Bronchial epithelial cell (primary cell): ENCODE measurements at regions not wholly inside any gene's neighbourhood (a gene's known extent, or its start where the extent isn't known, plus 50 kb on each side); places are given as distances from the start of the nearest gene placed in this dataset.

Experiments used
- DNase-seq: peaks from one replicate; pipeline ENCODE4 v3.0.0-alpha.2; 2010; ENCODE audit warnings: low read depth
- FAIRE-seq: peaks from 2 replicates; lab custom pipeline; 2011; peaks lifted over from hg19 to GRCh38; lab: Jason Lieb, UNC
- H3K27me3 ChIP-seq: 2 replicates; pipeline ENCODE4 v1.5.1; 2011; ENCODE audit warnings: low read length; ENCODE audit not compliant: control insufficient read depth, insufficient read depth
- H3K36me3 ChIP-seq: 2 replicates; pipeline ENCODE4 v1.5.1; 2011; ENCODE audit warnings: low read length; ENCODE audit not compliant: control insufficient read depth, insufficient read depth
- H3K4me3 ChIP-seq: 2 replicates; pipeline ENCODE4 v1.5.1; 2011; ENCODE audit warnings: mild to moderate bottlenecking, low read depth, low read length, control low read depth
- TF ChIP-seq, protein P1 (sequence below): IDR thresholded peaks from 2 replicates; pipeline ENCODE4 v1.5.1; 2011; ENCODE audit warnings: mild to moderate bottlenecking, moderate library complexity, low read length, control low read depth, inconsistent platforms; ENCODE audit not compliant: insufficient read depth, severe bottlenecking

DNA sequence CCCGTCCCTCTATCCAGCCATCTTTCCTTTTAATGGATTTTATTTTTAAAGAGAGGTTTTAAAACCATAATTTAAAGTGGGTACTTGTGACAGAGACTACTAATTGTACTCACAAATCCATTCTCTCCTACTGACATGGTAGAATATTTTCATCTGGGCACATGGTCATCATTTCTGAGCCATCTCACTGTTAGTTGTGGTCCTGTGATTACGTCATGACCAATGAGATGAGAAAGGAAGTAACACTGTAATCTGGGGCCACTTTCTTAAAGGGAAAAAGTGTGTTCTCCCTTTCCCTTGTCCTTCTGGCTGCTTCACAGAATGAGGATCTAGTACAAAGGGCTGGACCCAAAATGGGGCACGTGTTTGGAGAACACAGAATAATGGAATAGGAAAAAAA is 538.7 kb downstream of the CMPK2 start:
- H3K36me3 ChIP-seq, result no peaks in the 10 kb centered on the region
- DNase-seq (no peak), FAIRE-seq (no peak)
- TF ChIP-seq, protein P1, sequence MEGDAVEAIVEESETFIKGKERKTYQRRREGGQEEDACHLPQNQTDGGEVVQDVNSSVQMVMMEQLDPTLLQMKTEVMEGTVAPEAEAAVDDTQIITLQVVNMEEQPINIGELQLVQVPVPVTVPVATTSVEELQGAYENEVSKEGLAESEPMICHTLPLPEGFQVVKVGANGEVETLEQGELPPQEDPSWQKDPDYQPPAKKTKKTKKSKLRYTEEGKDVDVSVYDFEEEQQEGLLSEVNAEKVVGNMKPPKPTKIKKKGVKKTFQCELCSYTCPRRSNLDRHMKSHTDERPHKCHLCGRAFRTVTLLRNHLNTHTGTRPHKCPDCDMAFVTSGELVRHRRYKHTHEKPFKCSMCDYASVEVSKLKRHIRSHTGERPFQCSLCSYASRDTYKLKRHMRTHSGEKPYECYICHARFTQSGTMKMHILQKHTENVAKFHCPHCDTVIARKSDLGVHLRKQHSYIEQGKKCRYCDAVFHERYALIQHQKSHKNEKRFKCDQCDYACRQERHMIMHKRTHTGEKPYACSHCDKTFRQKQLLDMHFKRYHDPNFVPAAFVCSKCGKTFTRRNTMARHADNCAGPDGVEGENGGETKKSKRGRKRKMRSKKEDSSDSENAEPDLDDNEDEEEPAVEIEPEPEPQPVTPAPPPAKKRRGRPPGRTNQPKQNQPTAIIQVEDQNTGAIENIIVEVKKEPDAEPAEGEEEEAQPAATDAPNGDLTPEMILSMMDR, result no peak
- no peak overlapping the region for H3K4me3 ChIP-seq
- H3K27me3 ChIP-seq, result no peaks in the 10 kb centered on the region

DNA sequence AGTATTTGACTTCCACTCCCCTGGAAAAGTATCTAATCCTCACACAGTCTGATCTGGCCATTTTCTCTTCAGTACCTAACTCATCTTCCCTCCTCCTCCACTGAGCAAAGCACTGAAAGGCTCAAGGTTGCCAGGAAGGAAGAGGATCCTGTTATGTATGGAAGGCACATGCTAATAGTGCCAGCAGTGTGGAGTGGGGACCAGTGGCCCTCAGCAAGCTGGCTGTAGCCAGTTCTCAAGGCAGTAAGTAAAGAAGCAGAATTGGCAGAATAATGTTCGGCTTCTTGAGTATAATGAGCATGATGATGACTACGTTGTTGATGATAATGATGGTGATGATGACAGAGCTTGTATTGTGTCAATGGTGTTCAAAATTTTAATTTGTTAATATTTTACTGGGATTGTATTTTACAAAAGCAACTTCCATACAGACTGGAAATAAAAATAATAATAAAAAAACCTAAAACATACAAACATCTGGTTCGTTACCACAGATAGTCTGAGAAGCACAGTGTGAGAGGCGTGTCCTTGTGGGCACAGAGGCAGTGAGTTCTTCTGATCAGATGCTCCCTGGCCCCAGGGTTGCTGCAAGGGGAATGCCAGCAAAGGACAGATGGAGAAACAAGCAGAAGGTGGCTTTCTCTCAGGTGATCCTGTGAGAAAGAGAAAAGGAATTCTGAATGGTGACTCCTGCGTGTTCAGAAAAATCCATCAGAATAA is 528.8 kb downstream of the CMPK2 start:
- TF ChIP-seq, protein P1, result no peak
- FAIRE-seq (no peak), DNase-seq (no peak)
- no peaks in the 10 kb centered on the region for H3K36me3 ChIP-seq
- no peaks in the 10 kb centered on the region for H3K27me3 ChIP-seq
- H3K4me3 ChIP-seq, result no peak overlapping the region

DNA sequence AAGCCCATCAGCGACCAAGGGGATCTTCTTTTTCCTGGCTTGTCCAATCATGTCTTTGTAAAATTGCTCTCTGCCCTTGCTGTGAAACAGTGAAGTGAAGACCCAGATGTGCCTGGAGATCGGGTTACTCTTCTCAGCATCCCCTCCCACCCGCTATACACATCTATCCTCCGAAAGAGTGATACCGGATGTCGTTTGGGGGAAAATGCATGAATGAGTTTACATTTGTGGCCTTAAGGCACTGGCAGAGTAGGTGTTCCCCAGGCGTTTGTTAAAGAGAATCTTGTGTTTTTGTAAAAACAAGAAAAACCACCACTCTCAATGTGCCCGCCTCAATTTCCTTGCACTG is 528.3 kb downstream of the CMPK2 start:
- no peak overlapping the region for H3K4me3 ChIP-seq
- FAIRE-seq (no peak), DNase-seq (no peak)
- H3K27me3 ChIP-seq, result no peaks in the 10 kb centered on the region
- no peaks in the 10 kb centered on the region for H3K36me3 ChIP-seq
- TF ChIP-seq, protein P1, result no peak

DNA sequence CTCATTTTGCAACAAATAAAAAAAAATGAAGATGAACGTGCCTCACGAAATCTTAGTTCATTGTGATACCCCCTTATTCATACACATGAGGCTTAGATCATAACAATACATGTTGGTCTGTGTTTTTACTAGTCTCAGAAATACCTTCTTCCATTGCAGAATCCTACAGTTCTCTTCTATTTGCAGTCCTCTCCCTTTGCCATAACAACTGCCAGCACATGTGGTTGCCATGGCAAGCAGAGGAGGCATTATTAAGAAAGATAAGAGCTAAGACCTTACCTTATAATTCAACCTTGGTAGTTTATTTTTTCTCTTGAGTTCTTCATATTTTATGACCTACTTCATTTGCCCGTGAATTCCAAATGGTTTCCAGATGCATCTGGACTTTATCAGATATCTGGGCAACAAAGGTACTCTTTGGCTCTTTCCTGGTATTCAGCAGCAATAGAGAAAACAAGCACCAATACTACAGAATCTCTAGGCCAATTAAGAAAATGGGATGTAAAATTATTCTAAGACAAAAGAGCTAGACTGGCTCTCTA is 524.0 kb downstream of the CMPK2 start:
- Histone ChIP-seq H3K36me3 (no peaks in the 10 kb centered on the region), H3K4me3 (no peak overlapping the region), H3K27me3 (no peaks in the 10 kb centered on the region)
- no peak for FAIRE-seq
- no peak for DNase-seq
- TF ChIP-seq, protein P1, result no peak

DNA sequence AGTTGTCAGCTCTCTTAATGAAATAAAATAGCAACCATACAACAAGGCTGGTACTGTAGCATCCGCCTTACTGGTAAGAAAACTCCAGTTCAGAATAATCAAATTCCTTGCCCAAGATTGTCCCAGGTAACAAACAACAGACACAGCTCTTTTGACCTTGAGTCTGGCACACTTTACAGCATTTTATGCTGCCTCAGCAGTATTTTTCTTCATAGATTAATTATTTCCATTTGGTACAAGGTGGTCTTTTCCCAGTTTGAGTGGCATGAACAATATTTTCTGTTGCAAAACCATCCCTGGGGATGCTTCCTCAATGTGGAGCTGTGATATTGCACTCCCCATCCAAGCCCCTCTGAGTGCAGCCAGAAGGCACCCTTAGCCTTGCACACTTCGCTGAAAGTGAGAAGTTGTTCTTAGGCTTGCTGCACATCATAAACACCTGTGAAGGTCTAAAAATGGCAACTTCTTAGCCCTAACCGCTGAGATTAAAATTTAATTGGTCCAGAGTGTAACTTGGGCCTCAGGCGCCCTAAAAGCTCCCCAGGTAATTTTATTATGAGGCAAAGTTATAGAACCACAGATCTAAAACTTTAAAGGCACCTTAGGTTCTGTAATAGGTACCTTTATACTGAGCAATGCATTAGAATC is 523.3 kb downstream of the CMPK2 start:
- DNase-seq (no peak), FAIRE-seq (no peak)
- TF ChIP-seq, protein P1, result no peak
- Histone ChIP-seq H3K4me3 (no peak overlapping the region), H3K36me3 (no peaks in the 10 kb centered on the region), H3K27me3 (no peaks in the 10 kb centered on the region)

DNA sequence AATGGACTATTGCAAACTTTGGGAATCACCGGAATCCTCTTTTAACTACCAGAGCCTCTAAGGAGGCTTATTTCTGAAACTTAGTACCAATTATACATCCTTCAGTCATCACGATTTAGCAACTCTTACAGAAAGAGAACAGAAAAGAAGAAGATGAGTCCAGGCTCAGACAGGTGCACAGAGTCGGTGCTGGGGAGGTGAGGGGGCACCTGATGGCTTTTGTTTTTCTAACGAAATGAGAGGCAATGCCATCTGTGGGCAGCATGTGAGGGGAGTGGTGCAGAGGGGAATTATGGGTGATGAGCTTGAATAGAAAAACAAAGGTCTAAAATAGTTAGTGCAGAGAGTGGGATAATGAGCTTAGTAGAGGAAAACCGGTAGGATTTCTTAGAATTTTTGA is 522.6 kb downstream of the CMPK2 start:
- Histone ChIP-seq H3K27me3 (no peaks in the 10 kb centered on the region), H3K36me3 (no peaks in the 10 kb centered on the region), H3K4me3 (no peak overlapping the region)
- TF ChIP-seq, protein P1, result no peak
- no peak for FAIRE-seq
- no peak for DNase-seq
